ENCODE measurements at regions not wholly inside any gene's neighbourhood (a gene's known extent, or its start where the extent isn't known, plus 50 kb on each side); places are given as distances from the start of the nearest gene placed in this dataset.

GRCh38 chr12:38392554-38393144 lies 76.1 kb downstream of the ALG10B start:
- no peak for TF ChIP-seq CTCF (IDR thresholded peaks at IDR 0.05)
- Mint-ChIP-seq H3K4me1 (ENCODE audit: low read depth) (no peaks in the 10 kb centered on the region), H3K27ac (no peak overlapping the region), H3K27me3 (no peaks in the 10 kb centered on the region), H3K36me3 (ENCODE audit: low read depth) (no peaks in the 10 kb centered on the region), H3K9me3 (peaks cover 5% of the 10 kb centered on the region), H3K4me3 (no peak overlapping the region)
- DNase-seq (no peak), ATAC-seq (no peak)
- intact Hi-C loops (cut with micrococcal nuclease): no loop called here
- ChIA-PET POLR2A (no interaction called here), CTCF (no interaction called here)

GRCh38 chr12:38399711-38400206 lies 83.2 kb downstream of the ALG10B start:
- ATAC-seq (no peak), DNase-seq (no peak)
- Mint-ChIP-seq H3K27me3 (no peaks in the 10 kb centered on the region), H3K27ac (no peak overlapping the region), H3K4me1 (ENCODE audit: low read depth) (no peaks in the 10 kb centered on the region), H3K4me3 (no peak overlapping the region), H3K9me3 (peaks cover 20% of the 10 kb centered on the region), H3K36me3 (ENCODE audit: low read depth) (no peaks in the 10 kb centered on the region)
- TF ChIP-seq CTCF (IDR thresholded peaks at IDR 0.05): no peak
- intact Hi-C loops (cut with micrococcal nuclease): no loop called here
- ChIA-PET POLR2A (no interaction called here), CTCF (no interaction called here)

GRCh38 chr12:38402811-38403210 lies 86.2 kb downstream of the ALG10B start:
- H3K27me3 Mint-ChIP-seq: no peaks in the 10 kb centered on the region
- ChIA-PET CTCF (no interaction called here), POLR2A (no interaction called here)
- no peak for TF ChIP-seq CTCF (IDR thresholded peaks at IDR 0.05)
- DNase-seq (no peak), ATAC-seq (no peak)
- intact Hi-C loops (cut with micrococcal nuclease): no loop called here
- no peaks in the 10 kb centered on the region for H3K36me3 Mint-ChIP-seq (ENCODE audit: low read depth)
- H3K27ac Mint-ChIP-seq: no peak overlapping the region
- peaks cover 16% of the 10 kb centered on the region for H3K9me3 Mint-ChIP-seq
- H3K4me3 Mint-ChIP-seq: no peak overlapping the region
- H3K4me1 Mint-ChIP-seq (ENCODE audit: low read depth): no peaks in the 10 kb centered on the region

- H3K27ac Mint-ChIP-seq: no peak overlapping the region
- no peaks in the 10 kb centered on the region for H3K4me1 Mint-ChIP-seq (ENCODE audit: low read depth)
- no peaks in the 10 kb centered on the region for H3K9me3 Mint-ChIP-seq
- intact Hi-C loops (cut with micrococcal nuclease): no loop called here
- H3K36me3 Mint-ChIP-seq (ENCODE audit: low read depth): no peaks in the 10 kb centered on the region
- no peaks in the 10 kb centered on the region for H3K27me3 Mint-ChIP-seq
- ChIA-PET POLR2A (no interaction called here), CTCF (no interaction called here)
- no peak for TF ChIP-seq CTCF (IDR thresholded peaks at IDR 0.05)
- ATAC-seq (no peak), DNase-seq (no peak)
- H3K4me3 Mint-ChIP-seq: no peak overlapping the region
Observed at GRCh38 chr12:38409511-38409910, 92.9 kb downstream of the ALG10B start.

GRCh38 chr12:38411426-38411825 lies 94.9 kb downstream of the ALG10B start:
- no peak overlapping the region for H3K27ac Mint-ChIP-seq

More at GRCh38 chr12:38411426-38411825, 94.9 kb downstream of the ALG10B start:
- intact Hi-C loops (cut with micrococcal nuclease): no loop called here
- H3K36me3 Mint-ChIP-seq (ENCODE audit: low read depth): no peaks in the 10 kb centered on the region
- DNase-seq: no peak
- no peak for TF ChIP-seq CTCF (IDR thresholded peaks at IDR 0.05)
- H3K4me3 Mint-ChIP-seq: no peak overlapping the region
- H3K27me3 Mint-ChIP-seq: no peaks in the 10 kb centered on the region
- CTCF ChIA-PET: no interaction called here
- POLR2A ChIA-PET: no interaction called here
- no peaks in the 10 kb centered on the region for H3K9me3 Mint-ChIP-seq
- H3K4me1 Mint-ChIP-seq (ENCODE audit: low read depth): no peaks in the 10 kb centered on the region
- no peak for ATAC-seq
